HG02678 (cell line): ENCODE measurements at regions not wholly inside any gene's neighbourhood (a gene's known extent, or its start where the extent isn't known, plus 50 kb on each side); places are given as distances from the start of the nearest gene placed in this dataset.

Experiments
- ATAC-seq: cut with Tn5 transposase; IDR thresholded peaks from one replicate; pipeline ENCODE4 v1.9.1; 2021; ENCODE audit warnings: mild to moderate bottlenecking, moderate library complexity; ENCODE audit not compliant: unreplicated experiment

DNA sequence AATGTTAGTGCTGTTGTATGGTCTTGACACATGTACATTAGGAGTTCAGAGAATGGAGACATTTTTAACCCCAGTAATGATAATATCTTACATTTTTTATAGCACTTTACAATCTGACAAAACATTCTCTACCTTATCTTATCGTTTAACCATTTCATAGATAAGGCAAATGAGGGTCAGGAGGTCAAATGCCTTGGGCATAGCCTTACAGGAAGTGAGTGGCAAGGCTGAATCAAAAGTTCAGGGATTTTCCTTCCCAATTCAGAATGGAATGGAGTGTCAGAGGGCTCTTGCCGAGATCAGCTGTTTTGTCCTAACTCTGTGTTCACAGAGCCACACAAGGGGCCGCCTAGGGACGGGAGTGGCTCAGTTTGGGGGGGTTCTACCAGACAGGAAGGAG, 57.6 kb upstream of the AK4 start:
- ATAC-seq = no peak

DNA sequence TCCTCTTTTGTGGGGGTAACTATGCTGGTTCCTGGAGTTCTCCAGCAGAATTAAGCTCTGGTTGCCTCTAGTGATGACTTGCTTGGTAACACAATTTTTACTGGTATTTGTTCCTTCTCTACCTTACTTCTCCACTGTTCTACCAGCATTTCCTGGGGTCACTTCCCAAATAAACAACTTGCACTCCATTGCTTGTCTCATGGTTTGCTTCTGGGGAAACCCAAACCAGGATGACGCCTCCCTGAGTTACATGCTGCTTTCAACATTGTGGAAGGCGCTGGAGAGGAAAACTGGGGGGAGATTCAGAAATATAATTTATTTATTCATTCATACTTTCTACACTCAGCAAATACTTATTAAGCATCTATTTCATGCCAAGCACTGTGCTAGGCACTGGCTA, 55.3 kb upstream of the AK4 start:
- ATAC-seq = no peak

DNA sequence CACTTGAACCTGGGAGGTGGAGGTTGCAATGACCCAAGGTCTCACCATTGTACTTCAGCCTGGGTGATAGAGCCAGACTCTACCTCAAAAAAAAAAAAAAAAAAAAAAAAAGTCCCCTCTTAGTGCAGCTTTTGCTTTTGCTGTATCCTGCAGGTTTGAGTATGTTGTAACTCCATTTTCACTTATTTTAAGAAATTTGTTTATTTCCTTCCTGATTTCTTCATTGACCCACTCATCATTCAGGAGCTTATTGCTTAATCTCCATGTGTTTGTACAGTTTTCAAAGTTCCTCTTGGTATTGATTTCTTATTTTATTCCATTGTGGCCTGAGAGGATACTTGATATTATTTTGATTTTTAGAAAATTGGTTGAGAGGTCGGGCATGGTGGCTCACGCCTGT, 50.9 kb upstream of the AK4 start:
- ATAC-seq = no peak
